ENCODE measurements at regions not wholly inside any gene's neighbourhood (a gene's known extent, or its start where the extent isn't known, plus 50 kb on each side); places are given as distances from the start of the nearest gene placed in this dataset.

DNA sequence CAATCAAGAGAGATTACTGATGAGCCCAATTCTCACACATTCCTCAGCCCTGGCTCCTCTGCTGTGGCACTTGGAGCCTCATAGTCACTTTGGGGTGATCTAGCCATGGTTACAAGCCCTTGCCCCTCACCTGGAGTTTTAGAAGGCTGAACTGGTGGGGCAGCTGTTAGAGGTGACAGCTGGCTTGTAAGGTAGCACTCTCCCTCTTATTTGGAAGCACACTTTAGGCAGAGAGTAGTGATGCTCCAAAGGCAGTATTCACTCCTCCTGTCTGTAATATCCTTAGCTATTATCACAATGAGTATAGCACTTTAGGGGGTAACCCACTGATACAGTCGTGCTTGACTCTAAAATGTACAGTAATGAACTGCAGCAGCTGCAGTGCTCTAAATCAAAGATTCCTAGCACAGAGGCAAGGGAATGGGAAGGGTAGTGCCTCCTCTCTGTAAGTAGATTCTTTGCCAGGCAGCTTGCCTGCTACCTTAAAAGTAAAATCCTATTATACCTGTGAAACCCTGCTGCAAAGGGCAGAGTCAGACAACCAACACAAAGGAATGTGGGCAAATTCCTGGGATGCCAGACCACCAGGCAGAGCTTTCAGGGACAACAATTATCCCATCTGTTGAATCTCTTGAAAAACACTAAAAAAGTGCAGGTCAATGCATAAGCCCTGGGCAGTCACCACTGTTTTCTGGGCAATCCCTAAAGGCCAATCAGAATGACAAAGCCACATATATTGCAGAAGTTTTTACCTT lies 336.3 kb downstream of the NOVA1 start:
- no peak overlapping the region for H3K4me3 ChIP-seq (ENCODE audit: control insufficient read depth, low read depth, low read length)
- TF ChIP-seq, protein P1, sequence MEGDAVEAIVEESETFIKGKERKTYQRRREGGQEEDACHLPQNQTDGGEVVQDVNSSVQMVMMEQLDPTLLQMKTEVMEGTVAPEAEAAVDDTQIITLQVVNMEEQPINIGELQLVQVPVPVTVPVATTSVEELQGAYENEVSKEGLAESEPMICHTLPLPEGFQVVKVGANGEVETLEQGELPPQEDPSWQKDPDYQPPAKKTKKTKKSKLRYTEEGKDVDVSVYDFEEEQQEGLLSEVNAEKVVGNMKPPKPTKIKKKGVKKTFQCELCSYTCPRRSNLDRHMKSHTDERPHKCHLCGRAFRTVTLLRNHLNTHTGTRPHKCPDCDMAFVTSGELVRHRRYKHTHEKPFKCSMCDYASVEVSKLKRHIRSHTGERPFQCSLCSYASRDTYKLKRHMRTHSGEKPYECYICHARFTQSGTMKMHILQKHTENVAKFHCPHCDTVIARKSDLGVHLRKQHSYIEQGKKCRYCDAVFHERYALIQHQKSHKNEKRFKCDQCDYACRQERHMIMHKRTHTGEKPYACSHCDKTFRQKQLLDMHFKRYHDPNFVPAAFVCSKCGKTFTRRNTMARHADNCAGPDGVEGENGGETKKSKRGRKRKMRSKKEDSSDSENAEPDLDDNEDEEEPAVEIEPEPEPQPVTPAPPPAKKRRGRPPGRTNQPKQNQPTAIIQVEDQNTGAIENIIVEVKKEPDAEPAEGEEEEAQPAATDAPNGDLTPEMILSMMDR (conservative IDR thresholded peaks at IDR 0.05; ENCODE audit: control insufficient read depth, insufficient read depth, low read depth, low read length), result no peak
- DNase-seq (ENCODE audit: low read depth), result no peak

DNA sequence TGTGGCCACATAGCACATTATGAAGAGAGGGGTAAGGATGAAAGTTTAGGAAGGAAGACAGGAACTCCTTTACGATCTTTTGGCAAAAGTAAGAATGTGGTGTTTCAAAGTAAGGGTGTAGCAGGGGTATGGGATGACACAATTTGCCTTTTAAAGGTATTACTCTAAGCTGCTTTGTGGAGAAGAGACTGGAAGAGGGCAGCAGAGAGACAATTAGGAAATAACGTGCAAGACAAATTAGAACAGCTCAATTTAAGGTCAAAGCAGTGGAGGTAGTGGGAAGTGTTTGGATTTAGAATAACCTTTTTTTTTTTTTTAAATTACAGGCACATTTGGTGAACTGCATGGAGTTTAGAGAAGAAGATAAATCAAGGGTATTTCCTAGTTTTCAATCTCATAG lies 342.6 kb downstream of the NOVA1 start:
- H3K4me3 ChIP-seq (ENCODE audit: control insufficient read depth, low read depth, low read length), result no peak overlapping the region
- TF ChIP-seq, protein P1 (conservative IDR thresholded peaks at IDR 0.05; ENCODE audit: control insufficient read depth, insufficient read depth, low read depth, low read length), result peak; percentile 62
- DNase-seq (ENCODE audit: low read depth), result peak; percentile 68

DNA sequence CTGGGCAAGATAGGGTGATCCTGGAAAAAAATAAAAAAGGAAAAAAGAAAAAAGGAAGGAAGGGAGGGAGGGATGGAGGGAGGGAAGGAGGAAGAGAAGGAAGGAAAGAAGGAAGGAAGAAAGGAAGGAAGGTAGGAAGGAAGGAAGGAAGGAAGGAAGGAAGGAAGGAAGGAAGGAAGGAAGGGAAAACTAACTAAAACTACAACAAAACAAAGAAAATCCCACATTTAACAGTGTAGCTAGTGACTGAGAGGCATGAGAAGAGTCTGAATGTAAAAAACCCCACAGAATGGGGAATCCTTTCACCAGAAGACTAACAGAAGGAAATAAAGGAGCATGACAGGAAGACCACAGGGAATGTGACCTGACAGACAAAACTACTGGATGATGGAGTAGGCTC lies 345.7 kb downstream of the NOVA1 start:
- H3K4me3 ChIP-seq (ENCODE audit: control insufficient read depth, low read depth, low read length), result no peak overlapping the region
- TF ChIP-seq, protein P1 (conservative IDR thresholded peaks at IDR 0.05; ENCODE audit: control insufficient read depth, insufficient read depth, low read depth, low read length), result no peak
- no peak for DNase-seq (ENCODE audit: low read depth)

DNA sequence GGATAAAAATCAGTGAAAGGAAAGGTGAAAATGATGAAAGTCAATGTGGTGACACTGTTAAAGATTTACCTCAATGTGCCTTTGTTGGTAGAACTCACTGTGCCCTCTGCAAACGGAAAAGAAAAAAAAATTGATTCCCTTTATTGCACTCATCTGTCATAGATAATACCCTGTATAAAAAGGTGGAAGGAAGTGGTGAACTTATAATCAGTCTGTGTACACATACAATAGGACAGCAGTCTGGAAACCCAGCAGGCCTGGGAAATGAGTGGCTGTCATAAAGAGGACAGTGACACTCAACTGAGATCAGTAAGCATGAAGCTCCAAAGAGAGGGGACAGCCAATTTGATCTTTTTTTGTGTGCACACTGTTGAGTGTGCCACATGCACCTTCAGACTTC lies 364.7 kb downstream of the NOVA1 start:
- H3K4me3 ChIP-seq (ENCODE audit: control insufficient read depth, low read depth, low read length), result no peak overlapping the region
- DNase-seq (ENCODE audit: low read depth), result no peak
- TF ChIP-seq, protein P1 (conservative IDR thresholded peaks at IDR 0.05; ENCODE audit: control insufficient read depth, insufficient read depth, low read depth, low read length), result no peak

DNA sequence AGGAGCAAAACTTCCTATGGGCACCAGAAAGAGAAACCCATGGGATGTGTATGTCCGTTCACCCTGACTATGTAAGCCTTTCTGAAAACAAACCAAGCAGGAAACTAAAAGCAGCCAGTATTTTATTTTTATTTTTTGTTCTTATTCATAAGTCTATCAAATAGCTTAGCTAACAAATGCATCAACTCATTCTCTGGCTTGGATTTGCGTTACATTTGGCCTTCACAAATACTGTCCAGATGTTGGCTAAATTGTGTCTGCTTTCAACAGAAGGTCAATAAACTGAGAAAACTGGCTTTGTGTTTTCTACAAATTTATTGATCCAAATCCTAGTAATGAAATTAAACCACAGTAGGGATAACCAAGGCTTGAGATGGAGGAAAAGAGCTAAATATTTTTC lies 379.0 kb downstream of the NOVA1 start:
- H3K4me3 ChIP-seq (ENCODE audit: control insufficient read depth, low read depth, low read length), result no peak overlapping the region
- TF ChIP-seq, protein P1 (conservative IDR thresholded peaks at IDR 0.05; ENCODE audit: control insufficient read depth, insufficient read depth, low read depth, low read length), result no peak
- no peak for DNase-seq (ENCODE audit: low read depth)

DNA sequence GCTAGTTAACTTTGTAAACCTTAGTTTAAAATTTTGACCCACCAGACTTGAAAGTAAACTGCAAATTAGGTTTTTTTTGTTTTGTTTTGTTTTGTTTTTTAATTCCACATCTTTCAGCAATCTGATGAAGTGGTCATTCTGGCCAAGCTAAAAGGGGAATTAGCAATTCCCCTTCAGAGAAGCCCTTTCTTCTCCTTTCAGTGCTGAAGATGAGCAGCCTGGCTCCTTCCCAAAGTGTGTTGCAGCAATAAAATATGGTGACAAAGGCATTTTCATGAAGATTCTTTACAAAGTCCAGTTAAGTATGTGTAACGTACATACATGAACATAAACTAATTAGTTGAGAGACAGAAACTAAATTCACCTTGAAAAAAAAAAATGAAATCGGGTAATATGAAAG lies 380.1 kb downstream of the NOVA1 start:
- no peak for DNase-seq (ENCODE audit: low read depth)
- TF ChIP-seq, protein P1 (conservative IDR thresholded peaks at IDR 0.05; ENCODE audit: control insufficient read depth, insufficient read depth, low read depth, low read length), result no peak
- H3K4me3 ChIP-seq (ENCODE audit: control insufficient read depth, low read depth, low read length), result no peak overlapping the region
